ENCODE measurements at regions not wholly inside any gene's neighbourhood (a gene's known extent, or its start where the extent isn't known, plus 50 kb on each side); places are given as distances from the start of the nearest gene placed in this dataset.

DNA sequence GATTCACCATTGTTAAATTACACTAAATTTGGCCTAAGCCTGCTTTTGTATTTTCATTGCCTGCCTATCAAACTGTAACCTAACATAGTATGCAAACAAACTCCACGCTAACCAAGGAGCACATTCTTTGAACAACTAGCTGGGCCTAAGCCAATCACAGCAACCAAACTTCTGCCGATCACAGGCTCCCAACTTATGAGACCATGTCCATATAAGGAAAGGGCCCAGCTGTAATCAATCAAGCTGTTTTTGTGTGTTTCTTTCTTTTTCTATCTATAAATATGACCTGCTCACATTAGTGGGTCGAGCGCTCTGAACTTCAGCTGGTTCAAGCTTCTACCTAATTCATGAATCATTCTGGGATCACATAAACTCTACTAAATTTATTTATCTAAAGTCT lies 473.6 kb downstream of the SI start:
- no peaks in the 10 kb centered on the region for H3K79me2 ChIP-seq (ENCODE audit: insufficient read depth, low read depth)
- no peak overlapping the region for H3K9ac ChIP-seq
- H3K4me1 ChIP-seq (ENCODE audit: low read depth, poor library complexity, severe bottlenecking), result peaks cover 25% of the 10 kb centered on the region
- no peaks in the 10 kb centered on the region for H3K27me3 ChIP-seq (ENCODE audit: insufficient read depth, low read depth)
- H4K20me1 ChIP-seq (ENCODE audit: insufficient read depth), result no peaks in the 10 kb centered on the region
- no peaks in the 10 kb centered on the region for H3K36me3 ChIP-seq (ENCODE audit: insufficient read depth)
- no peak overlapping the region for H3K4me2 ChIP-seq
- no peak overlapping the region for H3K27ac ChIP-seq
- TF ChIP-seq, protein P1, sequence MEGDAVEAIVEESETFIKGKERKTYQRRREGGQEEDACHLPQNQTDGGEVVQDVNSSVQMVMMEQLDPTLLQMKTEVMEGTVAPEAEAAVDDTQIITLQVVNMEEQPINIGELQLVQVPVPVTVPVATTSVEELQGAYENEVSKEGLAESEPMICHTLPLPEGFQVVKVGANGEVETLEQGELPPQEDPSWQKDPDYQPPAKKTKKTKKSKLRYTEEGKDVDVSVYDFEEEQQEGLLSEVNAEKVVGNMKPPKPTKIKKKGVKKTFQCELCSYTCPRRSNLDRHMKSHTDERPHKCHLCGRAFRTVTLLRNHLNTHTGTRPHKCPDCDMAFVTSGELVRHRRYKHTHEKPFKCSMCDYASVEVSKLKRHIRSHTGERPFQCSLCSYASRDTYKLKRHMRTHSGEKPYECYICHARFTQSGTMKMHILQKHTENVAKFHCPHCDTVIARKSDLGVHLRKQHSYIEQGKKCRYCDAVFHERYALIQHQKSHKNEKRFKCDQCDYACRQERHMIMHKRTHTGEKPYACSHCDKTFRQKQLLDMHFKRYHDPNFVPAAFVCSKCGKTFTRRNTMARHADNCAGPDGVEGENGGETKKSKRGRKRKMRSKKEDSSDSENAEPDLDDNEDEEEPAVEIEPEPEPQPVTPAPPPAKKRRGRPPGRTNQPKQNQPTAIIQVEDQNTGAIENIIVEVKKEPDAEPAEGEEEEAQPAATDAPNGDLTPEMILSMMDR (conservative IDR thresholded peaks at IDR 0.05; ENCODE audit: low read depth, low read length), result no peak
- H2AFZ ChIP-seq (ENCODE audit: low read depth), result no peak overlapping the region
- H3K4me3 ChIP-seq (IDR thresholded peaks at IDR 0.05; ENCODE audit: insufficient read depth, low read depth, low read length), result no peak overlapping the region

DNA sequence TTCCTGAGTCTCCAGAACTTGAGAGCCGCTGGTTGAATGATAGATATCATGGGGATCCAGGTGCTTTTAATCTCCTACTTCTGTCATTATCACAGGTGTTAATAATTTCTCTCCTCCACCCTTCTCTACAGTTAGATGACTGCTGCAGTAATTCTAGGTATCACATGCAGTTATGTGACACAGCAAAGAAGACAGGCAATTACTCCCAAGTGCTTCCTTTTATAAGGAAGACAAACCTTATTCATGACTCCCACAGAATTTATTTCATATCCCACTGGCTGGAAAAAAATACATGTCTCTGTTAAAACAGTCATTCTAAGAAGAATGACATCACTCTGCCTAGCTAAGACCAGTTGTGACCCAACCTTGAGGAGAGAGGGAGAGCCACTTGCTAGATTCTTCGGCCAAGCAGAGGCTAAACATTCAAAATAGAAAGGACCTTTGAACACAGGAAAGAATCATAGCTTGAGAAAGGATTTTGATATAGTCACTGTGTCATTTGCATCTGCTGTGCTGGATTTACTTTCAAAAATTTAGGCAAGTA lies 500.6 kb downstream of the SI start:
- TF ChIP-seq, protein P1 (conservative IDR thresholded peaks at IDR 0.05; ENCODE audit: low read depth, low read length), result no peak
- Histone ChIP-seq H3K36me3 (ENCODE audit: insufficient read depth) (no peaks in the 10 kb centered on the region), H3K4me3 (IDR thresholded peaks at IDR 0.05; ENCODE audit: insufficient read depth, low read depth, low read length) (no peak overlapping the region), H3K4me1 (ENCODE audit: low read depth, poor library complexity, severe bottlenecking) (no peaks in the 10 kb centered on the region), H3K27me3 (ENCODE audit: insufficient read depth, low read depth) (no peaks in the 10 kb centered on the region), H3K79me2 (ENCODE audit: insufficient read depth, low read depth) (no peaks in the 10 kb centered on the region), H3K27ac (no peak overlapping the region), H4K20me1 (ENCODE audit: insufficient read depth) (no peaks in the 10 kb centered on the region), H2AFZ (ENCODE audit: low read depth) (peak overlapping the region; percentile 11; the same call in 1 of the 2 replicates), H3K9ac (no peak overlapping the region), H3K4me2 (no peak overlapping the region)

GRCh38 chr3:164572436-164572835 lies 505.9 kb downstream of the SI start:
- Histone ChIP-seq H3K27ac (no peak overlapping the region), H3K4me3 (IDR thresholded peaks at IDR 0.05; ENCODE audit: insufficient read depth, low read depth, low read length) (no peak overlapping the region), H4K20me1 (ENCODE audit: insufficient read depth) (no peaks in the 10 kb centered on the region), H3K4me1 (ENCODE audit: low read depth, poor library complexity, severe bottlenecking) (no peaks in the 10 kb centered on the region), H3K27me3 (ENCODE audit: insufficient read depth, low read depth) (no peaks in the 10 kb centered on the region), H3K79me2 (ENCODE audit: insufficient read depth, low read depth) (no peaks in the 10 kb centered on the region), H2AFZ (ENCODE audit: low read depth) (no peak overlapping the region), H3K4me2 (no peak overlapping the region), H3K9ac (no peak overlapping the region), H3K36me3 (ENCODE audit: insufficient read depth) (no peaks in the 10 kb centered on the region)
- TF ChIP-seq, protein P1 (conservative IDR thresholded peaks at IDR 0.05; ENCODE audit: low read depth, low read length), result no peak

DNA sequence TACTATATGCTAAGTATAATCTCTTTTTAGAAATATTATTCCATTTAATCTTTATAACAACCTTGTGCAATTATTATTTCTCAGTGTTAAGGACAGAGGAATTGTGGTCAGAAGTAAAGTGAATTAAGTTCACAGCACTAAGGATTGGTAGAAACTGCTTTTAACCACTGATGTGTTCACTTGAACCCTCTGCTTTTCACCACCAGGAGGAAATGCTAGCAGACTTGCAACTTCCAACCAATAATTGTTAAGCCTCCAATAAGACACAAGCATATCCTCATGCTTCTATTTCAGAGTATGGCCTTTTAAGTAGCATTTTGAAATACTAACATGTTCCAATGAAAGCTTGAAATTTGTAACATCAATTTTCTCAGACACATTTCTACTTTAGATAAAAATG lies 527.4 kb downstream of the SI start:
- H3K9ac ChIP-seq, result no peak overlapping the region
- H3K79me2 ChIP-seq (ENCODE audit: insufficient read depth, low read depth), result no peaks in the 10 kb centered on the region
- no peaks in the 10 kb centered on the region for H4K20me1 ChIP-seq (ENCODE audit: insufficient read depth)
- no peak overlapping the region for H2AFZ ChIP-seq (ENCODE audit: low read depth)
- H3K4me1 ChIP-seq (ENCODE audit: low read depth, poor library complexity, severe bottlenecking), result no peaks in the 10 kb centered on the region
- H3K4me2 ChIP-seq, result no peak overlapping the region
- no peaks in the 10 kb centered on the region for H3K36me3 ChIP-seq (ENCODE audit: insufficient read depth)
- H3K27me3 ChIP-seq (ENCODE audit: insufficient read depth, low read depth), result no peaks in the 10 kb centered on the region
- no peak overlapping the region for H3K4me3 ChIP-seq (IDR thresholded peaks at IDR 0.05; ENCODE audit: insufficient read depth, low read depth, low read length)
- H3K27ac ChIP-seq, result no peak overlapping the region
- TF ChIP-seq, protein P1 (conservative IDR thresholded peaks at IDR 0.05; ENCODE audit: low read depth, low read length), result no peak

Measured in KMS-11 (cell line).